GM21529 (cell line): ENCODE measurements at regions not wholly inside any gene's neighbourhood (a gene's known extent, or its start where the extent isn't known, plus 50 kb on each side); places are given as distances from the start of the nearest gene placed in this dataset.

Experiments used
- ATAC-seq: cut with Tn5 transposase; IDR thresholded peaks from one replicate; pipeline ENCODE4 v1.9.1; 2021; ENCODE audit not compliant: unreplicated experiment

GRCh38 chr15:91784973-91785709 is 68.4 kb upstream of the SLCO3A1 start:
- ATAC-seq = no peak

- no peak for ATAC-seq
Measured at GRCh38 chr15:91787198-91787597, 66.3 kb upstream of the SLCO3A1 start.

GRCh38 chr15:91789136-91789535 is 64.4 kb upstream of the SLCO3A1 start:
- no peak for ATAC-seq

GRCh38 chr15:91790836-91791235 is 62.7 kb upstream of the SLCO3A1 start:
- ATAC-seq = no peak

GRCh38 chr15:91793771-91794170 is 59.7 kb upstream of the SLCO3A1 start:
- ATAC-seq = no peak

GRCh38 chr15:91795235-91795634 is 58.3 kb upstream of the SLCO3A1 start:
- ATAC-seq = no peak

- no peak for ATAC-seq
Measured at GRCh38 chr15:91801836-91802534, 51.5 kb upstream of the SLCO3A1 start.

GRCh38 chr15:91803260-91803659 is 50.2 kb upstream of the SLCO3A1 start:
- no peak for ATAC-seq
